ENCODE measurements at regions not wholly inside any gene's neighbourhood (a gene's known extent, or its start where the extent isn't known, plus 50 kb on each side); places are given as distances from the start of the nearest gene placed in this dataset.

DNA sequence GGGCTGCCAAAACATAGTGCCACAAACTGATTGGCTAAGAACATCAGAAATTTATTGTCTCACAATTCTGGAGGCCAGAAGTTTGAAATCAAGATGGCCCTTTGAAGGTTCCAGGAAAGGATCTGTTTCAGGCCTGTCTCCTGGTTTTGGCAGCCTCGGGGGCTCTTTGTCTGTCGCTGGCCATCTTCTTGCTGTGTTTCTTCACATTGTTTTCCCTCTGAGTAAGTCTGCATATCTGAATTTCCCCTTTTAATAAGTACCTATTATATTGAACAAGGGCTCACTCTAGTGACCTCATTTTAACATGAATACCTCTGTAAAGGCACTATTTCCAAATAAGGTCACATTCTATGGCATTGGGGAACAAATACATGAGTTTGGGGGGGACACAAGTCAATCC is 467.1 kb upstream of the MGAT4C start:
- ChIA-PET POLR2A (no interaction called here), CTCF (no interaction called here)
- no peak for TF ChIP-seq TARDBP (IDR thresholded peaks at IDR 0.05)
- TF ChIP-seq FOXM1 (IDR thresholded peaks at IDR 0.05; ENCODE audit: borderline replicate concordance) = no peak
- no peak for TF ChIP-seq CTBP1 (IDR thresholded peaks at IDR 0.05; ENCODE audit: borderline replicate concordance)
- no peak for TF ChIP-seq SUZ12 (IDR thresholded peaks at IDR 0.05)
- no peak for TF ChIP-seq FOXA1 (IDR thresholded peaks at IDR 0.05)
- TF ChIP-seq ZNF384 (IDR thresholded peaks at IDR 0.05) = no peak
- no peak for TF ChIP-seq ARNT (IDR thresholded peaks at IDR 0.05)
- TF ChIP-seq SP1 (IDR thresholded peaks at IDR 0.05) = no peak
- no peak for TF ChIP-seq BHLHE40 (IDR thresholded peaks at IDR 0.05; ENCODE audit: borderline replicate concordance)
- TF ChIP-seq NFRKB (IDR thresholded peaks at IDR 0.05) = no peak
- TF ChIP-seq FOXK2 (IDR thresholded peaks at IDR 0.05) = no peak
- DNase-seq (ENCODE audit: extremely low spot score) = no peak

GRCh38 chr12:86721713-86722397 is 465.7 kb upstream of the MGAT4C start:
- DNase-seq (ENCODE audit: extremely low spot score) = no peak
- CTCF ChIA-PET = no interaction called here
- POLR2A ChIA-PET = no interaction called here
- TF ChIP-seq LEF1 (IDR thresholded peaks at IDR 0.05; ENCODE audit: borderline replicate concordance) (no peak), ZNF384 (IDR thresholded peaks at IDR 0.05) (no peak), SUZ12 (IDR thresholded peaks at IDR 0.05) (no peak), NFRKB (IDR thresholded peaks at IDR 0.05) (no peak), SP1 (IDR thresholded peaks at IDR 0.05) (no peak), HDGF (IDR thresholded peaks at IDR 0.05; ENCODE audit: borderline replicate concordance) (no peak)
- TF ChIP-seq, protein P1, sequence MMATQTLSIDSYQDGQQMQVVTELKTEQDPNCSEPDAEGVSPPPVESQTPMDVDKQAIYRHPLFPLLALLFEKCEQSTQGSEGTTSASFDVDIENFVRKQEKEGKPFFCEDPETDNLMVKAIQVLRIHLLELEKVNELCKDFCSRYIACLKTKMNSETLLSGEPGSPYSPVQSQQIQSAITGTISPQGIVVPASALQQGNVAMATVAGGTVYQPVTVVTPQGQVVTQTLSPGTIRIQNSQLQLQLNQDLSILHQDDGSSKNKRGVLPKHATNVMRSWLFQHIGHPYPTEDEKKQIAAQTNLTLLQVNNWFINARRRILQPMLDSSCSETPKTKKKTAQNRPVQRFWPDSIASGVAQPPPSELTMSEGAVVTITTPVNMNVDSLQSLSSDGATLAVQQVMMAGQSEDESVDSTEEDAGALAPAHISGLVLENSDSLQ (IDR thresholded peaks at IDR 0.05) = no peak

DNA sequence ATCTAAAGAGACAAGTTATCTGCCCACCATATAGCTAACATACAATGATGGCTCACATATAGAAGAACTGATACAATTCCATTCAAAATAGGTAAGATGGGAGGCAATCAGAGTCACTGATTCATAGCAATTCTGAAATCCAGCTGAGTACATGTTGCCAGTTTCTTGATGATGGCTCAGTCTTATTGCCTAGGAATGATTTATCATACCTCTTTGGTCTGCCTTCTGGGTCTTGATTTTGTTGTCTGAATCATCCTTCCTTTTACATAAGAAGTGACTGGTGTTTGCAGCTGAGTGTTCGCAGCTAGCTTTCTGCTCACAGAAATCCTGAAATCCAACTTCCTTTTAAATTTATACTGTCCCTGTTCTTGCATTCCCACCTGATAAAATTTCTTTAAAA is 463.2 kb upstream of the MGAT4C start:
- TF ChIP-seq HDGF (IDR thresholded peaks at IDR 0.05; ENCODE audit: borderline replicate concordance) (no peak), TARDBP (IDR thresholded peaks at IDR 0.05) (no peak), NFRKB (IDR thresholded peaks at IDR 0.05) (no peak), FOXM1 (IDR thresholded peaks at IDR 0.05; ENCODE audit: borderline replicate concordance) (no peak), CTBP1 (IDR thresholded peaks at IDR 0.05; ENCODE audit: borderline replicate concordance) (no peak), BHLHE40 (IDR thresholded peaks at IDR 0.05; ENCODE audit: borderline replicate concordance) (no peak), FOXK2 (IDR thresholded peaks at IDR 0.05) (no peak)
- no peak for DNase-seq (ENCODE audit: extremely low spot score)
- ChIA-PET POLR2A (no interaction called here), CTCF (no interaction called here)

GRCh38 chr12:86713121-86713520 is 456.9 kb upstream of the MGAT4C start:
- DNase-seq (ENCODE audit: extremely low spot score) = no peak
- ChIA-PET POLR2A (no interaction called here), CTCF (no interaction called here)
- TF ChIP-seq ZNF384 (IDR thresholded peaks at IDR 0.05) (no peak), FOXK2 (IDR thresholded peaks at IDR 0.05) (no peak), L3MBTL2 (conservative IDR thresholded peaks at IDR 0.05) (no peak), NFRKB (IDR thresholded peaks at IDR 0.05) (no peak), HDGF (IDR thresholded peaks at IDR 0.05; ENCODE audit: borderline replicate concordance) (no peak), FOXA1 (IDR thresholded peaks at IDR 0.05) (no peak), ARNT (IDR thresholded peaks at IDR 0.05) (no peak), TARDBP (IDR thresholded peaks at IDR 0.05) (no peak), CTBP1 (IDR thresholded peaks at IDR 0.05; ENCODE audit: borderline replicate concordance) (no peak), SUZ12 (IDR thresholded peaks at IDR 0.05) (no peak), BHLHE40 (IDR thresholded peaks at IDR 0.05; ENCODE audit: borderline replicate concordance) (no peak), LEF1 (IDR thresholded peaks at IDR 0.05; ENCODE audit: borderline replicate concordance) (no peak), SP1 (IDR thresholded peaks at IDR 0.05) (no peak), FOXM1 (IDR thresholded peaks at IDR 0.05; ENCODE audit: borderline replicate concordance) (no peak)

DNA sequence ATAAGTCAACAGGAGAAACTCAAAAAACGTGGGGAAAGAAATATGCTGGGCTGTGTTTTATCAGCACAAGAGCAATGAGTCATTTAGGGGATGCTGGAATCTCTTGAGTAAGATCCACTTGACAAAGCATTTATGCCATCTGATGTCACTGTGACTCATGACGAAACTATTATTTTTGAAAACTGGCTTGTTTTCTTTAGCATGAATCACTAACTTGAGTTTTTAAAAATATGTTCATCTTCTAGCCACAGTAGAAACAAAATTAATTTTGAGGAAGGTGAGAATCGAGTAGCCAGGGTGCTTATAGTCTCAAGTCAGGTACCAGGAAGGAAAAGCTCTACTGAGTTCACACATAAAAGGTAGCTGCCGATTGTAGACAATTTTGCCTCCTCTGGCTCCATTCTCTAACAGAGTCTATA is 456.2 kb upstream of the MGAT4C start:
- POLR2A ChIA-PET = no interaction called here

GRCh38 chr12:86711731-86712130 is 455.5 kb upstream of the MGAT4C start:
- DNase-seq (ENCODE audit: extremely low spot score) = no peak
- TF ChIP-seq L3MBTL2 (conservative IDR thresholded peaks at IDR 0.05) = no peak
- TF ChIP-seq BHLHE40 (IDR thresholded peaks at IDR 0.05; ENCODE audit: borderline replicate concordance) = no peak
- no peak for TF ChIP-seq SUZ12 (IDR thresholded peaks at IDR 0.05)
- TF ChIP-seq ZNF384 (IDR thresholded peaks at IDR 0.05) = no peak
- TF ChIP-seq, protein P1 (IDR thresholded peaks at IDR 0.05) = no peak
- TF ChIP-seq HDGF (IDR thresholded peaks at IDR 0.05; ENCODE audit: borderline replicate concordance) = no peak
- TF ChIP-seq CTBP1 (IDR thresholded peaks at IDR 0.05; ENCODE audit: borderline replicate concordance) = no peak
- TF ChIP-seq FOXA1 (IDR thresholded peaks at IDR 0.05) = no peak
- no peak for TF ChIP-seq FOXK2 (IDR thresholded peaks at IDR 0.05)
- no peak for TF ChIP-seq LEF1 (IDR thresholded peaks at IDR 0.05; ENCODE audit: borderline replicate concordance)
- TF ChIP-seq TARDBP (IDR thresholded peaks at IDR 0.05) = no peak
- TF ChIP-seq NFRKB (IDR thresholded peaks at IDR 0.05) = no peak
- no peak for TF ChIP-seq ELF4 (IDR thresholded peaks at IDR 0.05)
- TF ChIP-seq FOXM1 (IDR thresholded peaks at IDR 0.05; ENCODE audit: borderline replicate concordance) = no peak
- TF ChIP-seq SP1 (IDR thresholded peaks at IDR 0.05) = no peak
- CTCF ChIA-PET = no interaction called here
- POLR2A ChIA-PET = no interaction called here

More for the DNA sequence above, 456.2 kb upstream of the MGAT4C start:
- CTCF ChIA-PET = no interaction called here
- TF ChIP-seq ARNT (IDR thresholded peaks at IDR 0.05) (no peak), ELF4 (IDR thresholded peaks at IDR 0.05) (no peak)
- TF ChIP-seq, protein P1 (IDR thresholded peaks at IDR 0.05) = no peak
- DNase-seq (ENCODE audit: extremely low spot score) = peak; percentile 9

Measured in HEK293T (cell line).